ENCODE measurements at regions not wholly inside any gene's neighbourhood (a gene's known extent, or its start where the extent isn't known, plus 50 kb on each side); places are given as distances from the start of the nearest gene placed in this dataset.

GRCh38 chr5:65068410-65068809 lies 299.7 kb downstream of the CWC27 start:
- no peaks in the 10 kb centered on the region for H3K27me3 ChIP-seq (ENCODE audit: control insufficient read depth, insufficient read depth, low read length)
- peaks cover 8% of the 10 kb centered on the region for H3K4me1 ChIP-seq (ENCODE audit: control insufficient read depth, insufficient read depth, low read length)
- no peaks in the 10 kb centered on the region for H3K36me3 ChIP-seq (ENCODE audit: control insufficient read depth, insufficient read depth, low read length)
- no peak overlapping the region for H3K27ac ChIP-seq (ENCODE audit: low read depth, low read length)
- no peak overlapping the region for H3K4me3 ChIP-seq (ENCODE audit: low read depth, low read length)
- H3K9ac ChIP-seq (ENCODE audit: low read length): no peak overlapping the region
- H3K9me3 ChIP-seq (ENCODE audit: control insufficient read depth, insufficient read depth, low read depth, low read length): no peaks in the 10 kb centered on the region

GRCh38 chr5:65070026-65070425 lies 301.3 kb downstream of the CWC27 start:
- Histone ChIP-seq H3K36me3 (ENCODE audit: control insufficient read depth, insufficient read depth, low read length) (no peaks in the 10 kb centered on the region), H3K9ac (ENCODE audit: low read length) (no peak overlapping the region), H3K9me3 (ENCODE audit: control insufficient read depth, insufficient read depth, low read depth, low read length) (no peaks in the 10 kb centered on the region), H3K27me3 (ENCODE audit: control insufficient read depth, insufficient read depth, low read length) (no peaks in the 10 kb centered on the region), H3K4me1 (ENCODE audit: control insufficient read depth, insufficient read depth, low read length) (peaks cover 8% of the 10 kb centered on the region), H3K4me3 (ENCODE audit: low read depth, low read length) (no peak overlapping the region), H3K27ac (ENCODE audit: low read depth, low read length) (no peak overlapping the region)

DNA sequence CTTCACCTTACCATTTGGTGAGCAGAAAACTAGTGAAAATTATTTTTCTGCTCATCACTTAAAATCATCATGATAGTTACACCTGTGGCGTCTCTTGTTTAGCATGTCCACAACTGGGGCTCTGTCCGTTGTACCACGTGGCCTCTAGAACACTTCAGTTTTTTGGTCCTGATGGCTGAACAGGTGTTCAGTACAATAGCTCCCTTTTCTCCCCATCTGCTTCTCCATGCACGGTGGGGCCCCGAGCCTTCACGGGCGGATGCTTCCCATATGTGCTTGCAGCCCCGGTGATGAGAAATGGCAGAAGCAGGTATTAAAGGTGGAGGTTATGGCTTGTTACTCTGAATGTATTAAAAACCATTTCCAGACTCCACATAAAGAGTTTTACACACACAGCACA lies 304.1 kb downstream of the CWC27 start:
- peaks cover 17% of the 10 kb centered on the region for H3K4me1 ChIP-seq (ENCODE audit: control insufficient read depth, insufficient read depth, low read length)
- no peaks in the 10 kb centered on the region for H3K9me3 ChIP-seq (ENCODE audit: control insufficient read depth, insufficient read depth, low read depth, low read length)
- no peak overlapping the region for H3K27ac ChIP-seq (ENCODE audit: low read depth, low read length)
- no peak overlapping the region for H3K9ac ChIP-seq (ENCODE audit: low read length)
- no peak overlapping the region for H3K4me3 ChIP-seq (ENCODE audit: low read depth, low read length)
- no peaks in the 10 kb centered on the region for H3K27me3 ChIP-seq (ENCODE audit: control insufficient read depth, insufficient read depth, low read length)
- no peaks in the 10 kb centered on the region for H3K36me3 ChIP-seq (ENCODE audit: control insufficient read depth, insufficient read depth, low read length)

GRCh38 chr5:65073250-65073661 lies 304.5 kb downstream of the CWC27 start:
- H3K9ac ChIP-seq (ENCODE audit: low read length): no peak overlapping the region
- no peak overlapping the region for H3K27ac ChIP-seq (ENCODE audit: low read depth, low read length)
- no peaks in the 10 kb centered on the region for H3K27me3 ChIP-seq (ENCODE audit: control insufficient read depth, insufficient read depth, low read length)
- H3K36me3 ChIP-seq (ENCODE audit: control insufficient read depth, insufficient read depth, low read length): no peaks in the 10 kb centered on the region
- no peak overlapping the region for H3K4me3 ChIP-seq (ENCODE audit: low read depth, low read length)
- H3K4me1 ChIP-seq (ENCODE audit: control insufficient read depth, insufficient read depth, low read length): peaks cover 21% of the 10 kb centered on the region
- no peaks in the 10 kb centered on the region for H3K9me3 ChIP-seq (ENCODE audit: control insufficient read depth, insufficient read depth, low read depth, low read length)

- Histone ChIP-seq H3K27me3 (ENCODE audit: control insufficient read depth, insufficient read depth, low read length) (no peaks in the 10 kb centered on the region), H3K4me3 (ENCODE audit: low read depth, low read length) (no peak overlapping the region), H3K36me3 (ENCODE audit: control insufficient read depth, insufficient read depth, low read length) (no peaks in the 10 kb centered on the region), H3K9ac (ENCODE audit: low read length) (peak overlapping the region; percentile 48), H3K9me3 (ENCODE audit: control insufficient read depth, insufficient read depth, low read depth, low read length) (no peaks in the 10 kb centered on the region), H3K4me1 (ENCODE audit: control insufficient read depth, insufficient read depth, low read length) (peaks cover 26% of the 10 kb centered on the region), H3K27ac (ENCODE audit: low read depth, low read length) (peak overlapping the region; percentile 55; the same call in 1 of the 2 replicates)
These were observed 307.0 kb downstream of the CWC27 start for GRCh38 chr5:65075623-65076250.

DNA sequence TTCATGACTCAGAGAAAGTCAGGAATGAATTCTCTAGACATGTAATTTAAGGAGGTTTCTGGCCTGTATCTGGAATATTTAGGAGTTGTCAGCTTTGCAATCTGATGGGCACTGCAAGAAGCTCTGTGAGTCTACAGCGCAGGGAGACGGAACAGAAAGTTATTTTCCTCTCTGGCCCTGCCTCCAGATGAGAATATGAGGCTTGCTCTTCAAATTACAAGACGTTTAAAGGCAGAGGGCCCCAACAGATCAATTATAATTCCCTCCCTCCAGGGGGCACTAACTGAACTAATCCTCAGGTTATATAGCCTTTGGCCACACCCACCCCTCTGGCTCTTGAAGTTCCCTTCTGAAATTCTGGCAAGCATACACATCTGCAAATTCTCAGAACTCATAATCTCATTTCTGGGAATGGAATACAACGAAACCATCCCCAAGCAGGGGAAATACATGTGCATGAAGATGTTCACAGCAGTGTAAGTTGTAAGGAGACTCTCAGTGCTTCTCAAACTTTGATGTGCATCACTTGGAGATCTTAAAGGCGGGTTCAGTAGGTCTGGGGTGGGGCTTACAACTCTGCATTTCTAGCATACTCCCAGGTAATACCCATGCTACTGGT lies 307.6 kb downstream of the CWC27 start:
- no peaks in the 10 kb centered on the region for H3K36me3 ChIP-seq (ENCODE audit: control insufficient read depth, insufficient read depth, low read length)
- no peaks in the 10 kb centered on the region for H3K9me3 ChIP-seq (ENCODE audit: control insufficient read depth, insufficient read depth, low read depth, low read length)
- H3K27ac ChIP-seq (ENCODE audit: low read depth, low read length): peak overlapping the region; percentile 55; the same call in 1 of the 2 replicates
- peaks cover 26% of the 10 kb centered on the region for H3K4me1 ChIP-seq (ENCODE audit: control insufficient read depth, insufficient read depth, low read length)
- H3K27me3 ChIP-seq (ENCODE audit: control insufficient read depth, insufficient read depth, low read length): no peaks in the 10 kb centered on the region
- peak overlapping the region; percentile 48 for H3K9ac ChIP-seq (ENCODE audit: low read length)
- H3K4me3 ChIP-seq (ENCODE audit: low read depth, low read length): no peak overlapping the region

DNA sequence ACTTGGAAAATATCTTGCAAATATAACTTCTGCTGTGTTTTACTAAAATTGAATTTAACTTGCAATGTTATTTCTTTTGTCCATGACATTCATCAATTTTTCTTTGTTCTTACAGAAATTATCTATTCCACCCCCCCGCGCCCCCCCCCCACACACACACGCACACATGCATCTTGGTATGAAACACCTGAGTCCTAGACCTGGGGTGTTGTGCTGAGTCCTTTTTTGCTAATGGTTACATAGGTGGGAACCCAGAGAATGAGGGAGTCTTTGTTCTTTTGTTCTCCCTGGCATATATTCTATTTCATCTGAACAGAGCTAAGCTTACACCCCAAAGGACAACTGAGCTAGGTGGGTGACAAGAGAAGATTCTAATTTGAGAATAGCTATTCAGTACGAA lies 308.9 kb downstream of the CWC27 start:
- Histone ChIP-seq H3K9ac (ENCODE audit: low read length) (no peak overlapping the region), H3K4me1 (ENCODE audit: control insufficient read depth, insufficient read depth, low read length) (peaks cover 26% of the 10 kb centered on the region), H3K4me3 (ENCODE audit: low read depth, low read length) (no peak overlapping the region), H3K27ac (ENCODE audit: low read depth, low read length) (peak overlapping the region; percentile 10; the same call in 1 of the 2 replicates), H3K9me3 (ENCODE audit: control insufficient read depth, insufficient read depth, low read depth, low read length) (no peaks in the 10 kb centered on the region), H3K36me3 (ENCODE audit: control insufficient read depth, insufficient read depth, low read length) (no peaks in the 10 kb centered on the region), H3K27me3 (ENCODE audit: control insufficient read depth, insufficient read depth, low read length) (no peaks in the 10 kb centered on the region)

- no peaks in the 10 kb centered on the region for H3K9me3 ChIP-seq (ENCODE audit: control insufficient read depth, insufficient read depth, low read depth, low read length)
- peaks cover 26% of the 10 kb centered on the region for H3K4me1 ChIP-seq (ENCODE audit: control insufficient read depth, insufficient read depth, low read length)
- H3K27ac ChIP-seq (ENCODE audit: low read depth, low read length): 0 out of 2 replicates have a peak overlapping the region, but pooled peaks have one; percentile 10
- no peaks in the 10 kb centered on the region for H3K36me3 ChIP-seq (ENCODE audit: control insufficient read depth, insufficient read depth, low read length)
- no peaks in the 10 kb centered on the region for H3K27me3 ChIP-seq (ENCODE audit: control insufficient read depth, insufficient read depth, low read length)
- no peak overlapping the region for H3K9ac ChIP-seq (ENCODE audit: low read length)
- no peak overlapping the region for H3K4me3 ChIP-seq (ENCODE audit: low read depth, low read length)
These were observed 309.6 kb downstream of the CWC27 start for GRCh38 chr5:65078331-65078730.

GRCh38 chr5:65081071-65081470 lies 312.3 kb downstream of the CWC27 start:
- Histone ChIP-seq H3K27me3 (ENCODE audit: control insufficient read depth, insufficient read depth, low read length) (no peaks in the 10 kb centered on the region), H3K9me3 (ENCODE audit: control insufficient read depth, insufficient read depth, low read depth, low read length) (no peaks in the 10 kb centered on the region), H3K4me3 (ENCODE audit: low read depth, low read length) (no peak overlapping the region), H3K36me3 (ENCODE audit: control insufficient read depth, insufficient read depth, low read length) (no peaks in the 10 kb centered on the region), H3K4me1 (ENCODE audit: control insufficient read depth, insufficient read depth, low read length) (peaks cover 22% of the 10 kb centered on the region), H3K27ac (ENCODE audit: low read depth, low read length) (no peak overlapping the region), H3K9ac (ENCODE audit: low read length) (no peak overlapping the region)

DNA sequence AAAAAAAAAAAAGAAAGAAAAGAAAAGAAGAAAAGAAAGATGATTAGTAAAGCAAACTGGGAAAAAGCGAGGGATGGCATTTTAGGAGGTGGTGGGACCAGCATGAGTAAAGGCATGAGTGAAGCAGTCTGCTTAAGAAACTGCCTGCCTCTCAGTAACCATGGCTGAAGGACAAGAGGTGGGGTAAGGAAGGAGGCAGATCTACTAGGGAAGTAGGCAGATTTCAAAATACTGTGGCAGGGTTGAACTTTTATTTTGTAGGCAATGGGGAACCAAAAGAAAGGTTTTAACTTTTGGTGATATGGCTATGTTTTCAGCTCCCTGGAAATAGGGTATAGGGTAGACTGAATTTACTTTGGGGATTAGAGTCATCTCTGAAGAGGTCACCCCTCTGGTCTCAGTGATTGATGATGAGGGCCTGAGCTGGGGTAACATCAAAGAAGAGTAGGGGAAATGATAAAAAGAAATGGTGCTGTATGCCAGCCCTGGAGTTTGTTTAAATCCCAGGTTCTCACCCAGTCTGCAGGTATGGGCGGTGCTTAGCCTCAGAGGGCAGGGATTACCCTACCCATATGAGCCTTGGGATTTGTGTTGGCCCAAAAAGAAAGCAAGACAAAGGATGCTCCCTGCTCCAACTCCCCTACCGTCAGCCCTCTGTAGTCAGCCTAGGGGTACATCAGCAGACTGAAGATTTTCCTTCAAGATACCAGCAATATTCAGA lies 316.2 kb downstream of the CWC27 start:
- H3K27me3 ChIP-seq (ENCODE audit: control insufficient read depth, insufficient read depth, low read length): no peaks in the 10 kb centered on the region
- H3K36me3 ChIP-seq (ENCODE audit: control insufficient read depth, insufficient read depth, low read length): no peaks in the 10 kb centered on the region
- H3K4me1 ChIP-seq (ENCODE audit: control insufficient read depth, insufficient read depth, low read length): peaks cover under 1% of the 10 kb centered on the region; the same call in 1 of the 2 replicates
- H3K9ac ChIP-seq (ENCODE audit: low read length): no peak overlapping the region
- no peak overlapping the region for H3K27ac ChIP-seq (ENCODE audit: low read depth, low read length)
- no peak overlapping the region for H3K4me3 ChIP-seq (ENCODE audit: low read depth, low read length)
- no peaks in the 10 kb centered on the region for H3K9me3 ChIP-seq (ENCODE audit: control insufficient read depth, insufficient read depth, low read depth, low read length)

DNA sequence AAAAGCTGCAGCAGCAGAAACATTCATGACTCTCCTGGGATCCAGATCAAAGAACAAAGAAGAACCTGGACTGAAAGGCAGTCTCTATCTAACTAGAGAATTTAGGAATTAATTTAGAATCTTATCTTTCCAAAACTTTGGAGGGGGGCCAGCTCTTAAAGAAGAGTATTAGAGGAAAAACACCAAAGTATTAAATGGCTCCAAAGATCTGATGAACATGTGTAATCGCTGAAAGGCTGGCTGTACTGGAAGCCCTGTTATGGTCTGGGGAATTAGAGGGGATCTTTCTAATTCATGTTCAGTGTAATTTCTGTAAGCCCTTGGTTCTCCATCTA lies 316.8 kb downstream of the CWC27 start:
- Histone ChIP-seq H3K4me1 (ENCODE audit: control insufficient read depth, insufficient read depth, low read length) (no peaks in the 10 kb centered on the region), H3K27me3 (ENCODE audit: control insufficient read depth, insufficient read depth, low read length) (no peaks in the 10 kb centered on the region)

More for the DNA sequence above, 316.8 kb downstream of the CWC27 start:
- Histone ChIP-seq H3K9ac (ENCODE audit: low read length) (no peak overlapping the region), H3K27ac (ENCODE audit: low read depth, low read length) (no peak overlapping the region), H3K4me3 (ENCODE audit: low read depth, low read length) (no peak overlapping the region), H3K9me3 (ENCODE audit: control insufficient read depth, insufficient read depth, low read depth, low read length) (no peaks in the 10 kb centered on the region), H3K36me3 (ENCODE audit: control insufficient read depth, insufficient read depth, low read length) (no peaks in the 10 kb centered on the region)
